HepG2 (cell line): ENCODE measurements at regions not wholly inside any gene's neighbourhood (a gene's known extent, or its start where the extent isn't known, plus 50 kb on each side); places are given as distances from the start of the nearest gene placed in this dataset.

Experiments used
- ATAC-seq: fragments of 200-7000 bp; cut with Tn5 transposase; 3 replicates; pipeline ENCODE4 v1.9.1; 2020; ENCODE audit warnings: mild to moderate bottlenecking, moderate library complexity
- BruUV-seq: library from RNA; stranded (reverse); fragments of 400-500 nt; replicated peaks from 2 replicates; lab custom pipeline; 2021; lab: Mats Ljungman, UMichigan
- CTCF ChIA-PET: fragments of 300-600 bp; formaldehyde crosslinking; extraction: SDS; loops from one replicate; lab custom pipeline; 2021; ENCODE audit warnings: low total read pairs, inconsistent platforms, low intra/inter-chr PET ratio; lab: Yijun Ruan, JAX
- POLR2A ChIA-PET: fragments of 350-600 bp; sonication (Branson Sonifier 250); formaldehyde crosslinking; loops from one replicate; lab custom pipeline; 2020; ENCODE audit warnings: antibody characterized with exemption, inconsistent platforms; lab: Yijun Ruan, JAX
- DNase-seq: peaks from one replicate; pipeline ENCODE4 v3.0.0-alpha.2; 2015; ENCODE audit warnings: low spot score
- FAIRE-seq: peaks from 3 replicates; lab custom pipeline; 2011; peaks lifted over from hg19 to GRCh38; lab: Jason Lieb, UNC
- H2AFZ ChIP-seq: one replicate; pipeline ENCODE4 v1.6.1; 2011; ENCODE audit warnings: low read length, inconsistent platforms
- H3K27ac ChIP-seq: fragments of 300-600 bp; 3 replicates; pipeline ENCODE4 v1.8.0; 2011; ENCODE audit warnings: mixed run types, mild to moderate bottlenecking, mixed read lengths, low read length, inconsistent platforms; ENCODE audit not compliant: insufficient read depth; ENCODE audit errors: extremely low read length
- H3K27me3 ChIP-seq, 2 experiments: fragments of 200-600 bp in 1 of 2; 2 replicates in 1 of 2; 3 replicates in 1 of 2; pipeline versions ENCODE4 v1.6.0 to v1.8.0; 2011; ENCODE audit warnings: low read length in 2 of 2, mild to moderate bottlenecking in 2 of 2, moderate library complexity in 2 of 2, inconsistent platforms in 1 of 2; ENCODE audit not compliant: insufficient read depth in 2 of 2, control insufficient read depth in 1 of 2
- H3K36me3 ChIP-seq, 2 experiments: fragments of 200-600 bp in 1 of 2; replicated peaks in 1 of 2; 2 replicates in 1 of 2; 3 replicates in 1 of 2; pipeline versions ENCODE4 v1.5.1 to v1.8.0; 2011; ENCODE audit warnings: low read length in 2 of 2, inconsistent platforms in 1 of 2; ENCODE audit not compliant: insufficient read depth in 2 of 2, control insufficient read depth in 1 of 2
- H3K4me1 ChIP-seq: 2 replicates; pipeline ENCODE4 v1.5.1; 2012; ENCODE audit warnings: low read length, inconsistent platforms; ENCODE audit not compliant: insufficient read depth
- H3K4me2 ChIP-seq: 2 replicates; pipeline ENCODE4 v1.6.0; 2011; ENCODE audit warnings: low read depth, low read length, inconsistent platforms
- H3K4me3 ChIP-seq, 3 experiments: fragments of 200-600 bp in 1 of 3; sonication (generic), shearing (Covaris generic) in 1 of 3; replicated peaks in 1 of 3; 2 replicates each; pipeline ENCODE4 v1.5.1; 2011 to 2016; ENCODE audit warnings: low read length in 3 of 3, inconsistent platforms in 2 of 3, low read depth in 2 of 3, mild to moderate bottlenecking in 2 of 3, control low read depth in 1 of 3, mixed read lengths in 1 of 3; ENCODE audit not compliant: insufficient read depth in 1 of 3
- H3K79me2 ChIP-seq: one replicate; pipeline ENCODE4 v1.6.1; 2011; ENCODE audit warnings: low read length, inconsistent platforms; ENCODE audit not compliant: insufficient read depth
- H3K9ac ChIP-seq: 2 replicates; pipeline ENCODE4 v1.6.0; 2011; ENCODE audit warnings: mild to moderate bottlenecking, low read depth, low read length, inconsistent platforms; ENCODE audit not compliant: insufficient read depth
- H3K9me3 ChIP-seq: 2 replicates; pipeline ENCODE4 v1.5.1; 2012; ENCODE audit warnings: mild to moderate bottlenecking, low read length
- H4K20me1 ChIP-seq: 2 replicates; pipeline ENCODE4 v1.6.0; 2011; ENCODE audit warnings: inconsistent platforms, mild to moderate bottlenecking, low read length, moderate library complexity; ENCODE audit not compliant: insufficient read depth
- ARNTL ChIP-seq: sonication (generic); formaldehyde crosslinking; IDR thresholded peaks from 2 replicates; pipeline ENCODE4 v1.4.0; 2020; ENCODE audit warnings: mild to moderate bottlenecking, missing genetic modification reagents
- FOXM1 ChIP-seq: sonication (generic); formaldehyde crosslinking; IDR thresholded peaks from 2 replicates; pipeline ENCODE4 v1.5.0; 2020; ENCODE audit warnings: missing genetic modification reagents
- GABPA ChIP-seq, 2 experiments: IDR thresholded peaks; 2 replicates each; pipeline ENCODE4 v1.6.1; 2011 to 2016; ENCODE audit warnings: low read depth in 2 of 2, low read length in 1 of 2, missing biosample characterization in 1 of 2, missing genetic modification characterization in 1 of 2
- MAZ ChIP-seq, 2 experiments: sonication (generic) in 1 of 2; formaldehyde crosslinking in 1 of 2; IDR thresholded peaks; 2 replicates each; pipeline versions ENCODE4 v1.5.0 to v1.6.1; 2012 to 2020; ENCODE audit warnings: low read depth in 2 of 2, mild to moderate bottlenecking in 2 of 2, borderline replicate concordance in 1 of 2, improper control_type of control experiment in 1 of 2, low read length in 1 of 2, missing genetic modification reagents in 1 of 2, moderate library complexity in 1 of 2
- MEIS1 ChIP-seq: sonication (generic); formaldehyde crosslinking; IDR thresholded peaks from 2 replicates; pipeline ENCODE4 v1.9.0; 2021; ENCODE audit warnings: mild to moderate bottlenecking, missing genetic modification reagents, moderate library complexity, borderline replicate concordance
- NCOA1 ChIP-seq: sonication (generic); formaldehyde crosslinking; IDR thresholded peaks from 2 replicates; pipeline ENCODE4 v1.9.0; 2021; ENCODE audit warnings: missing genetic modification reagents
- PRDM4 ChIP-seq: sonication (generic); formaldehyde crosslinking; IDR thresholded peaks from 2 replicates; pipeline ENCODE4 v1.9.0; 2021; ENCODE audit warnings: missing genetic modification reagents, borderline replicate concordance
- TCF7L2 ChIP-seq: IDR thresholded peaks from 2 replicates; pipeline ENCODE4 v1.6.1; 2011; ENCODE audit warnings: mild to moderate bottlenecking, low read depth, low read length, moderate library complexity
- ZNF276 ChIP-seq: sonication (generic); formaldehyde crosslinking; IDR thresholded peaks from 2 replicates; pipeline ENCODE4 v1.4.0; 2020; ENCODE audit warnings: mild to moderate bottlenecking, low read depth, missing genetic modification reagents
- ZNF782 ChIP-seq: sonication (generic); formaldehyde crosslinking; IDR thresholded peaks from 2 replicates; pipeline ENCODE4 v1.4.0; 2020; ENCODE audit warnings: missing genetic modification reagents, mild to moderate bottlenecking, borderline replicate concordance
- ZNF878 ChIP-seq: sonication (generic); formaldehyde crosslinking; IDR thresholded peaks from 2 replicates; pipeline ENCODE4 v1.8.1; 2023; ENCODE audit warnings: mild to moderate bottlenecking, missing genetic modification reagents, moderate library complexity
- WGBS: methylation state at CpG from one replicate; pipeline ENCODE4 v1.1.6; 2017; ENCODE audit warnings: low lambda C conversion rate; 5-methylcytosine and 5-hydroxymethylcytosine counted together
- in situ Hi-C: cut with HindIII; loops from 2 replicates; pipeline ENCODE4 v1.10.0; 2017; ENCODE audit warnings: low pct_unique_long_range_greater_than_20kb; ENCODE audit not compliant: extremely low pct_ligation_motif_present
- intact Hi-C: fragments of 100-400 bp; cut with micrococcal nuclease; formaldehyde crosslinking; loops from one replicate; pipeline ENCODE4 v1.10.0; 2022; ENCODE audit not compliant: unreplicated experiment

GRCh38 chr6:63140114-63140513 is 71.2 kb upstream of the FKBP1C start:
- BruUV-seq, result no TSS peak
- FAIRE-seq (no peak), DNase-seq (no peak), ATAC-seq (no peak; the same call in 2 of the 3 replicates)
- Histone ChIP-seq H3K27ac (no peak overlapping the region), H3K27me3 (no peaks in the 10 kb centered on the region), H3K9me3 (no peaks in the 10 kb centered on the region), H3K4me2 (no peak overlapping the region), H3K4me1 (no peaks in the 10 kb centered on the region), H3K9ac (no peak overlapping the region), H3K4me3 (no peak overlapping the region), H2AFZ (no peak overlapping the region), H3K36me3 (no peaks in the 10 kb centered on the region), H4K20me1 (no peaks in the 10 kb centered on the region), H3K79me2 (no peaks in the 10 kb centered on the region)
- 17% methylated on average over 3 of the region's 3 CpGs for WGBS
- POLR2A ChIA-PET, result no interaction called here
- TF ChIP-seq GABPA (IDR thresholded peaks at IDR 0.05; ENCODE audit: low read depth, low read length) (0 out of 2 replicates have a peak, but pooled peaks have one; percentile 7), GABPA (CRISPR knock-in tag; IDR thresholded peaks at IDR 0.05; ENCODE audit: low read depth) (no peak), TCF7L2 (no peak)
- intact Hi-C loops (no loop called here), in situ Hi-C loops (no loop called here)
- CTCF ChIA-PET, result no interaction called here

GRCh38 chr6:63140692-63141318 is 70.5 kb upstream of the FKBP1C start:
- ATAC-seq, result peak; percentile 37; the same call in 2 of the 3 replicates
- FAIRE-seq, result no peak
- BruUV-seq, result no TSS peak
- CTCF ChIA-PET, result no interaction called here
- H3K9me3 ChIP-seq, result no peaks in the 10 kb centered on the region
- H3K4me3 ChIP-seq, result no peak overlapping the region
- no peaks in the 10 kb centered on the region for H3K36me3 ChIP-seq
- in situ Hi-C loops, result no loop called here
- H2AFZ ChIP-seq, result no peak overlapping the region
- DNase-seq, result no peak
- H3K4me1 ChIP-seq, result no peaks in the 10 kb centered on the region
- POLR2A ChIA-PET, result no interaction called here
- no peak overlapping the region for H3K27ac ChIP-seq
- H3K9ac ChIP-seq, result no peak overlapping the region
- intact Hi-C loops, result no loop called here
- no peaks in the 10 kb centered on the region for H3K79me2 ChIP-seq
- H4K20me1 ChIP-seq, result no peaks in the 10 kb centered on the region
- no peaks in the 10 kb centered on the region for H3K27me3 ChIP-seq
- no peak overlapping the region for H3K4me2 ChIP-seq
- WGBS, result 12% methylated on average over 2 of the region's 2 CpGs
- TF ChIP-seq ZNF782 (no peak), FOXM1 (CRISPR knock-in tag) (no peak), NCOA1 (CRISPR knock-in tag) (no peak), ZNF878 (CRISPR knock-in tag) (no peak), PRDM4 (CRISPR knock-in tag) (no peak), ZNF276 (CRISPR knock-in tag) (no peak), ARNTL (CRISPR knock-in tag) (no peak), MAZ (IDR thresholded peaks at IDR 0.05; ENCODE audit: borderline replicate concordance, low read depth, low read length) (no peak), MAZ (CRISPR knock-in tag; IDR thresholded peaks at IDR 0.05; ENCODE audit: low read depth) (no peak), MEIS1 (CRISPR knock-in tag) (no peak)
